ENCODE measurements at regions not wholly inside any gene's neighbourhood (a gene's known extent, or its start where the extent isn't known, plus 50 kb on each side); places are given as distances from the start of the nearest gene placed in this dataset.

- H3K36me3 ChIP-seq (ENCODE audit: control insufficient read depth, insufficient read depth, low read length) = no peaks in the 10 kb centered on the region
- TF ChIP-seq, protein P1, sequence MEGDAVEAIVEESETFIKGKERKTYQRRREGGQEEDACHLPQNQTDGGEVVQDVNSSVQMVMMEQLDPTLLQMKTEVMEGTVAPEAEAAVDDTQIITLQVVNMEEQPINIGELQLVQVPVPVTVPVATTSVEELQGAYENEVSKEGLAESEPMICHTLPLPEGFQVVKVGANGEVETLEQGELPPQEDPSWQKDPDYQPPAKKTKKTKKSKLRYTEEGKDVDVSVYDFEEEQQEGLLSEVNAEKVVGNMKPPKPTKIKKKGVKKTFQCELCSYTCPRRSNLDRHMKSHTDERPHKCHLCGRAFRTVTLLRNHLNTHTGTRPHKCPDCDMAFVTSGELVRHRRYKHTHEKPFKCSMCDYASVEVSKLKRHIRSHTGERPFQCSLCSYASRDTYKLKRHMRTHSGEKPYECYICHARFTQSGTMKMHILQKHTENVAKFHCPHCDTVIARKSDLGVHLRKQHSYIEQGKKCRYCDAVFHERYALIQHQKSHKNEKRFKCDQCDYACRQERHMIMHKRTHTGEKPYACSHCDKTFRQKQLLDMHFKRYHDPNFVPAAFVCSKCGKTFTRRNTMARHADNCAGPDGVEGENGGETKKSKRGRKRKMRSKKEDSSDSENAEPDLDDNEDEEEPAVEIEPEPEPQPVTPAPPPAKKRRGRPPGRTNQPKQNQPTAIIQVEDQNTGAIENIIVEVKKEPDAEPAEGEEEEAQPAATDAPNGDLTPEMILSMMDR (IDR thresholded peaks at IDR 0.05) = no peak
- H3K9ac ChIP-seq = no peak overlapping the region
- no peak overlapping the region for H3K4me2 ChIP-seq (ENCODE audit: low read length)
- no peak overlapping the region for H2AFZ ChIP-seq
- no peaks in the 10 kb centered on the region for H3K4me1 ChIP-seq
- H3K27me3 ChIP-seq (ENCODE audit: control insufficient read depth, insufficient read depth, low read length) = no peaks in the 10 kb centered on the region
- H3K9me3 ChIP-seq (ENCODE audit: control insufficient read depth, low read length) = no peaks in the 10 kb centered on the region
- no peaks in the 10 kb centered on the region for H3K79me2 ChIP-seq
- H3K4me3 ChIP-seq (ENCODE audit: low read depth, low read length) = no peak overlapping the region
- no peak overlapping the region for H3K27ac ChIP-seq
These were observed 137.7 kb upstream of the TENT5D start for GRCh38 chrX:80282535-80282934.

- Histone ChIP-seq H3K4me1 (no peaks in the 10 kb centered on the region), H3K9me3 (ENCODE audit: control insufficient read depth, low read length) (no peaks in the 10 kb centered on the region), H3K79me2 (no peaks in the 10 kb centered on the region), H2AFZ (no peak overlapping the region), H3K27me3 (ENCODE audit: control insufficient read depth, insufficient read depth, low read length) (no peaks in the 10 kb centered on the region), H3K4me3 (ENCODE audit: low read depth, low read length) (no peak overlapping the region), H3K4me2 (ENCODE audit: low read length) (no peak overlapping the region), H3K27ac (no peak overlapping the region), H3K9ac (no peak overlapping the region), H3K36me3 (ENCODE audit: control insufficient read depth, insufficient read depth, low read length) (no peaks in the 10 kb centered on the region)
- TF ChIP-seq, protein P1 (IDR thresholded peaks at IDR 0.05) = peak; percentile 10
These were observed 135.0 kb upstream of the TENT5D start for GRCh38 chrX:80285131-80285773.

DNA sequence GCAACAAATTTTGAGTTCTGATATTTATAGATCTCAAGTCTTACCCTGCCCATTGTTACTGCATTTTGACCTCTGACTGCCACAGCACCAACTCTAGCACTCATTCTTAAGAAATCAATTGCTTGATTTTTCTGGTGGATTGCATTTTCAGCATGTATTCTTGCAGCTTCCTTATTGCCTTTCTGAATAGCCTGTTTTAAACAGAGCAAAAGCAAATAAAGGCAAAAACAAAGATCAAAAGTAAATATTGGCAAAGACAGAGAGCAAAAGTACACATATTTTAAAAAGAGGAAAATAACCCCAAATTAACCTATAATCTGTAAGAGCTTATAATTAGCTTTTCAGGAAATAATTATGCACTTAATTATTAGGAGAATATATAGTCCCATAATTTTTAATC, 129.4 kb upstream of the TENT5D start:
- Histone ChIP-seq H3K27ac (no peak overlapping the region), H3K9ac (no peak overlapping the region), H3K4me2 (ENCODE audit: low read length) (no peak overlapping the region), H3K36me3 (ENCODE audit: control insufficient read depth, insufficient read depth, low read length) (no peaks in the 10 kb centered on the region), H3K9me3 (ENCODE audit: control insufficient read depth, low read length) (no peaks in the 10 kb centered on the region), H3K4me1 (no peaks in the 10 kb centered on the region), H3K4me3 (ENCODE audit: low read depth, low read length) (no peak overlapping the region), H2AFZ (no peak overlapping the region), H3K27me3 (ENCODE audit: control insufficient read depth, insufficient read depth, low read length) (no peaks in the 10 kb centered on the region), H3K79me2 (no peaks in the 10 kb centered on the region)
- TF ChIP-seq, protein P1 (IDR thresholded peaks at IDR 0.05) = no peak

GRCh38 chrX:80293354-80293753, 126.9 kb upstream of the TENT5D start:
- H3K4me2 ChIP-seq (ENCODE audit: low read length) = no peak overlapping the region
- no peak overlapping the region for H3K9ac ChIP-seq
- H3K4me1 ChIP-seq = no peaks in the 10 kb centered on the region
- H3K4me3 ChIP-seq (ENCODE audit: low read depth, low read length) = no peak overlapping the region
- no peaks in the 10 kb centered on the region for H3K36me3 ChIP-seq (ENCODE audit: control insufficient read depth, insufficient read depth, low read length)
- no peaks in the 10 kb centered on the region for H3K9me3 ChIP-seq (ENCODE audit: control insufficient read depth, low read length)
- H3K27me3 ChIP-seq (ENCODE audit: control insufficient read depth, insufficient read depth, low read length) = no peaks in the 10 kb centered on the region
- TF ChIP-seq, protein P1 (IDR thresholded peaks at IDR 0.05) = no peak
- no peaks in the 10 kb centered on the region for H3K79me2 ChIP-seq
- no peak overlapping the region for H2AFZ ChIP-seq
- H3K27ac ChIP-seq = no peak overlapping the region

DNA sequence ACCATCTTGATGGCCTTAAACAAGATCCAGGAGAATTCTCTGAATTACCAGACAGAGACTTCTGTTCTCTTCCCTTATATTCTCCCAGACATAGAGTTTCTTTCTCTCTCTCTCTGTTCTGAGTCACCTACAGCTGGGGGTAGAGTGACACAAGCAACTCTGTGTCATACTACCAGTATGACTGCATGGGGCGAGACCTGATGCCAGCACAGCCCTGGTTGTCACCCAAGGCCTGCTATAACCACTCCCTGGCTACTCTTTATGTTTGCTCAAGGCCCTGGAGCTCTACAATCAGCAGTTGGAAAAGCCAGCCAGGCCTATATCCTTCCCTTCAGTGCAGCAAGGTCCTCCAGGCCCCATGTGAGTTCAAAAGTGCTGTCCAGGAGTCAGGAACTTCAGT, 114.2 kb upstream of the TENT5D start:
- H3K4me1 ChIP-seq = no peaks in the 10 kb centered on the region
- H3K36me3 ChIP-seq (ENCODE audit: control insufficient read depth, insufficient read depth, low read length) = no peaks in the 10 kb centered on the region
- no peak overlapping the region for H3K4me2 ChIP-seq (ENCODE audit: low read length)
- no peaks in the 10 kb centered on the region for H3K9me3 ChIP-seq (ENCODE audit: control insufficient read depth, low read length)
- H2AFZ ChIP-seq = no peak overlapping the region
- H3K79me2 ChIP-seq = no peaks in the 10 kb centered on the region
- H3K4me3 ChIP-seq (ENCODE audit: low read depth, low read length) = no peak overlapping the region
- H3K27me3 ChIP-seq (ENCODE audit: control insufficient read depth, insufficient read depth, low read length) = no peaks in the 10 kb centered on the region
- TF ChIP-seq, protein P1 (IDR thresholded peaks at IDR 0.05) = no peak
- H3K27ac ChIP-seq = no peak overlapping the region
- no peak overlapping the region for H3K9ac ChIP-seq
